ENCODE measurements at regions not wholly inside any gene's neighbourhood (a gene's known extent, or its start where the extent isn't known, plus 50 kb on each side); places are given as distances from the start of the nearest gene placed in this dataset.
"Not testable (repeated sequence)": the region's sequence is repeated elsewhere in the genome, so short reads cannot be mapped to it uniquely, and the experiment has no call there.

DNA sequence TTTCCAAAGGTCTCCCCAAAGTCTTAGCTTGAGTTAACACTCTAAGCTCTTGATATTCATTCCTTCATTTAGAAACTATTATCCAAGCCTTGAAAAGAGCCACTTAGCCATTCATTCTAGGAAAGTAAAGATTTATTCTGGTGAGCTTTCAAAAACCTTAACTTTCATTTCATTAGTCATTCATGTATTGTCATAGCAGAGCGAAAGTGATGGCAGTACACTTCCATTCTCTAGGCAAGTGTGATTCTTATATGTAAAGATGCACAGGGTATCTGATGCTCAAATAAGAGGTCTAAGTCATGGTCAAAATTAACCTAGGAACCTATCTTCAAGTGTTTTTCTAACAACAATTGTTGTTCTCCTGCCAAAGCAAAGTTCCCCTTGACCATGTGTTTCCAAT lies 553.0 kb upstream of the FANCL start:
- DNase-seq, result no peak

DNA sequence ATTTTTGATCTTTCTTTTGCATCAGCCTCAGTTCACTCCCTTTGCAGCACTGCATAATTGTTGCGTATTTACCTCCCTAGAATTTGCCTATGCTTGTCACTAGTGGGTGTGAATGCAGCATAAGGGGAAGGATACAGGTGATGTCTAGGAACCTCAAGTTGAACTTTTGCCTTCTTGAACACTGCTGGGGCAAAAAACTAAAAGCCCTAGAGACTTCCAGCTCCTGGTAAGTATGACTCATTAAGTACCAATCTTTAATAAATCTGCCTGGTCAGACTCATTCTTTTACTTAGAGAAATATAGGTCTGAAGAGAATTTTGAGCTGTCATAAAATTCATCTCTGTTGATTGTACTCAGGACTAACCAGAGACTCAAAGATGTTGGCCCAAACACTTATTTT lies 547.3 kb upstream of the FANCL start:
- no peak for DNase-seq

DNA sequence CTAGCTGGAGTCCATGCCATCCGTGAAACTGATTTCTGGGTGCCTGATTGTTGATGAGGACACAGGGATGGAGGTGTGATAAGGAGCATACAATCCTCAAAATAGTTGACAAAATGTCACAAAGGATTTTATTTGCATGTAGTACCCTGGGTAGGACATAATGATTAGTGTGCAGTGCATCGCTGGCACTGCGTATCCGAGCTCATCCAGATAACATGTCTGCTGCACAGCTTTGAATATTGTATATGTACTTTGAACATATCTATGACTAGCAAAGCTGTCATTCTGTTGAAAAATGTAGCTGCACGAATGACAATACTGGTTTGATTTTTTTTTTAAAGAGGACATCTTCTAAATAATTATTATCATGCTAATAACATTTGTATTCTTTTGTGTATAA lies 529.7 kb upstream of the FANCL start:
- DNase-seq, result no peak

DNA sequence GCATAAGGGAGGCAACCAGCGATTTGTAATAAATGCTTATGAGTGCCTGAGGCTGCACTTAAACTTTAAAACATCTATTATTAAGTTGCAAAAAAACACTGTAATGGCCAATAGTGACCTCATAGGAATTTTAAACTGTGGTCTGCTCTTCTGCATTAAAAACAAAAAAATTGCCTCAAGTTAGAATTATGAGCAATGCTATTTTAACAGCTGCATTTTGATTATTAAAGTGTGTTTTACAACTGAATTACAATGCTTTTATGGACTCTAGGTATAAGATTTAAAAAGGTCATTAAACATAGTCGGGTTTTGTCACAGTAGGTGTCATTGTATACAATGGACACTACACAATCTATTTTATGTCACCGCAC lies 528.7 kb upstream of the FANCL start:
- no peak for DNase-seq

DNA sequence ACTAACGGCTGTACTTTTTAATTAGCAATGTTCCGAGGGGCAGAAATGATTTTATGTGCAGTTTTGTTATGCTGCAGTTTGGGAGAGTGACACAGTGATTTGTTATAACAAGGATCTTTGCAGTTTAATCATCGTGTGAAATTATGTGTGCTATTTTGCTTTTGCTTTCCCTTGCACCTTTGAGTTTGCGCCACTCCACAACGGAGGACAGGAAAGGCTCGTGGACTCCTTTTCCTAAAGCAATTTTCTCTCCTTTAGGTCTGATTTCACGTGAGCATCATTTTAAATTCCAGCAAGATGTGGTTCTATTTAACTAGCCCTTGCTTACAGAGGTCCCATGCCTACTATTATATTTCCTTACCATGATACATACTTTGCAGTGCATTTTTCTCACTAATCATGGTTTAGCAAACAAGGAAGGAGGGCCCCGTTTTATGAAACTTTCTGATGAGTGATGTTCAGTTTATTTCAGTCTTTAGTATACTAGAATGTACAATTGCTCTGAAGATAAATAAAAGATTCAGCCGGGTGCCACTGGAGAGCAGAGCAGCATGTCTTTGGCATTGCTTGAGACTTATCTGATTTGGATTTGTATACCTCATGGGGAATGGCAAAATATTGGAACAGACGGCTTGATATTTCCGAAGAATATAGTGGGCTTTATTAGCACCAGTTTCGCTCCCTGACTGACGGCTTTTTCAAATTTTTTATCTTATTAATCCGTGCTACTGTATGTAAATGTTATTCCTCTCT lies 528.2 kb upstream of the FANCL start:
- no peak for DNase-seq

DNA sequence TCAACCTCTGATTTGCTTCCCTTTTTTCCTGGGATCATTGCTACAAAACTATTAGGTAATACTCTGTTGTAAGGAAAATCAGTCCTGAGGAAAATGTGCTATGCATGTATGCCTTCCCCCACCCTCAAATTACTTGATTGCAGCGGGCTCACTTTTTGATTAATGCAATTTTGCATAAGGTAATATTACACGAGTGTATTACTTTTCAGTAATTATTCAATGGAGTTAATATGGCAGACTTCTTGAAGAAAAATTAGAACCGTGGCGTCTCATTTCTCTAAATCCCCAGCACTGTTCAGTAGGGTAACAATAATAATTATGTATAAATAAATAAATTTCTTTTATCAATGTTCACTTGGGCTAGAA lies 527.6 kb upstream of the FANCL start:
- no peak for DNase-seq

DNA sequence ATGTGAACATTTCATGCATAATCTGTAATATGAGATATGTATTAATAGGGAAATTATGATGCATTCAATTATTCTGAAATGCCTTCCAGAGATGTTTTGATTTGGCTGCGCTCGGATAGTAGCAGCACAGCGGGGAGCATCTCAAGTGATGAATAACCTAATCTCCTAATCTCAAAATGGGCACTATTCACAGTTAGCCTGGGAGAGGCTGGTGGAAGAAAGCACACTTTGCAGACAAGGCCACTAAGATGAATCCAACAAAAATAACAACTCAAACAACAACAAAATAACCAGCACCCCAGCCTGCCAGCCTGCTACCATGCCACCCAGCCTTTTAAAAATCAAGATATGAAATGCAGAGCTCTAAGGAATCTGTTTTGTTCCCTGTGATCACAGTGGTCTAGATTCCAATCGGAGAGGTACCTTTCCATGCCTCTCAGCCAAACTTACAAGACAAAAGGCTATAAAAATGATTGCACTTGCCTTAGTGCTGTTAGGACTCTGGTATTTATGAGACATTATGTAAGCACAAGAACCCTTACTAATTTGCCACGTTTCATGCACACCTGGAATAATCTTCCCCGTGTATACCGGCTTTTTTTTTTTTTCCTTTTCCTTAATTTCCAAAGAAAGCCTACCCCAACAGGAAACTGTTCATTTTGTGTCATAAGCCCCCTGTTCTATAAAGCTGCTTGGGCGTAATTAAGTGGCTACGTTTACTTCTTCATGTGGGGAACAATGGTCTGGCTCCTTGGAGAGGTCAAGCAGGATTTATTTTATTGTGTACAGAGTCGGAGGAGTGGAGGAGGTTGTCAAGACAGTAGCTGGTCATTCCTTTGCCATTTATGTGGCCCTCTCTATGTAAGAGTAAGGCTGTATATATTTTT lies 526.9 kb upstream of the FANCL start:
- no peak for DNase-seq

DNA sequence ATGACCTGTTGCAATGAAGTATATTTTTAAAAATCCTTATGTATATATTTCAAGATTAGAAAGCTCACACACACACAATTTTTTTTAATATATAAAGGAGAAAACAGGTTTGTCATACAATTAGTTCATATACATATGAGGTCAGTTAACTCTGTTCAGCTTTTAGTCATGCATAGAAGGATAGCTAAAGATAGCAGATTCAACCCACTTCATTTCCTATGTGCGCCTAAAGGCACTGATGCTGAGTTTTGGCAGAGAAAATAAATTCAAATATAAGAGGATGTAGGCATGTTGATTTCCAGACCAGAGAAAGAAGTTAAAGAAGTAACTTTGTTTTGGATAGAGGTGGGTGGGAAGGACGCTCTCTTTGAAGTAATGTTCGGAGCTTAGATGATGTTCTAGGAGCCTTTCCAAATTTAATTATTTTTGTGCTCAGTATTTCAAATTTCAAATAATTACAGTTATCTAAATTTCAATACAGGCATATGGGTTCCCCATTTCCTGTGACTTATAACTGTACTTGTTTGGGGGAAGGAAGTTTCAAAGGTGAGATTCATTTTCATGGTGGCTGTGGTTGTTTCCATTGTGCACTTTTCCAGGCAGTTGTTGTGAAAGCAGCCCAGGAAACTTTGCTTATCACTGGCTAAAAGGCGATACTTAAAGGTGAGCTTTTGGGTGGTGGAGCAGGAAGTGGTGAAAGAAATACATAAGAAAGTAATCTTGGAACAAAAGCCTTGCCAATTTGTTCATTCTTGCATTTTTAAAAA lies 523.4 kb upstream of the FANCL start:
- DNase-seq, result no peak

DNA sequence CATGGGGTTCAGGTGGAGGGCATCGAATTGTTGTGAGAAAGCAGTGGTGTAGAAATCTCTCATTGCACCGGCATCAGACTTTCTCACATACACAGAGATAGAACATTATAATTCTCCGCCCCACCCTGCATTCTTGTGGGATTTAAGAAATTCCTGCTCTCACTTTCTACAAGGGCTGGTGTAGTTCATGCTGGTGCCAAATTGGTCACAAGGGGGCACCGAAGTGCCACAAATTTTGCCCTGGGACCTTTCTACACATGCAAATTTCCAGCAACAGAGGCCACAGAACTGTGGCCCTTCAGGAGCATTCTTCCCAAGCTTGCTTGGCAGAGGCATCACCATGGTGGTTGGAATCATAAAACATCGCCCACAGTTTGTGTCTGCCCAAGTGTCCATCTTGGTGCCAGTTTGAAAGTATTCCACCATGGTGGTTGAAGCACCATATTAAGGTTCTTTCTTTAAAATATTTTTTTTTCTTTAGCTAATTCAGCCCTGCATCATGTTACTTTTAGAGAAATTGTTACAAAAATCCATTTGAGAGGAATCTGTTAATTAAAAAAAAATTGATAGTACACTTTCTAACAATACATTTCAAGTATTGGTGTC lies 521.2 kb upstream of the FANCL start:
- peak; percentile 62 for DNase-seq

DNA sequence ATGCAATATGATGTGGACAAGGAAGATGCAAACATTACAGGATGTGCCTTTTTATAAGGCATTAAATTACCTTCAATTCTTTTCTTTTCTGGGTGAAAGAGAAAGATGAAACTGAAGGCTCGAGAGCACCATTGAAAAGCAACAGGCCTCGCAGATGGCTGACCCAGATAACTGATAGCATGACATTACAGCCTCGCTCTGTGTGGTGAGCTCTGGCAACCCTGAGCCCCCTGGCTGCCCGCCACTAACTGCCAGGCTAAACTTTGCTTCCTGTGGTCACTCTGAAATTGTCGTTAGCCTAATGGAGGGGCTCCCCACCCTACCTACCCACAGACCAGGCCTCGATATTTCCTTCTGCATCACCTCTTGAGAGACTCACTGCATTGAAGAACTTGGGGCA lies 516.8 kb upstream of the FANCL start:
- DNase-seq, result no peak

DNA sequence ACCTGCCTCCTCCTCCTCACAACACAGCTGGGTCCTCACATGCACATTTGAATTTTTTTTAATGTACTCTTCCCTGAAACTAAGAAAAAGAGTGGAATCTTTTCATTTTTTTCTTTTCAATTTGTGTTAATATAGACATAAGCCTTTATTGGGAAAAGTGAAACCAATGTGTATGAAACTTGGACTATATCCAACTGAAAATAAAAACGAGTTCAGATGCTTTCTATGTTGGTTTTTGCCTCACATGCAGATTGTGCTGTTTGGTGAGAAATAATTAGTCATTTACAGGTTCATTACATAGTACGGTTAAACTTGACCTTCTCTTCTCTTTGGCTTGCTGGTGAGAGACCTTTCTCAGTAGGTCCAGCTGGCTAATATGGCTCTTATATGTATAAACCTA lies 515.2 kb upstream of the FANCL start:
- DNase-seq, result peak; percentile 19

DNA sequence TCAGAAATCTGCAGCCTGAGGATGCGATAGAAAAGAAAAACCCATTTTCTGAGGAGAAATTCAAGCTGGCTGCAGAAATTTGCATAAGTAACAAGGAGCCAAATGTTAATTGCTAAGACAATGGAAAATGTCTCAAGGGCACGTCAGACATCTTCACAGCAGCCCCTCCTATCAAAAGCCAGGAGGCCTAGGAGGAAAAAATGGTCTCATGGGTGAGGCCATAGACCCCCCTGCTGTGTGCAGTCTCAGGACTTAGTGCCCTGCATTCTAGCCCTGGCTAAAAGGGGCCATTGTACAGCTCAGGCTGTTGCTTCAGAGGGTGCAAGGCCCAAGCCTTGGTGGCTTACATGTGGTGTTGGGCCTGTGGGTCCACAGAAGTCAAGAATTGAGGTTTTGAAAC lies 511.4 kb upstream of the FANCL start:
- not testable (repeated sequence) for DNase-seq

DNA sequence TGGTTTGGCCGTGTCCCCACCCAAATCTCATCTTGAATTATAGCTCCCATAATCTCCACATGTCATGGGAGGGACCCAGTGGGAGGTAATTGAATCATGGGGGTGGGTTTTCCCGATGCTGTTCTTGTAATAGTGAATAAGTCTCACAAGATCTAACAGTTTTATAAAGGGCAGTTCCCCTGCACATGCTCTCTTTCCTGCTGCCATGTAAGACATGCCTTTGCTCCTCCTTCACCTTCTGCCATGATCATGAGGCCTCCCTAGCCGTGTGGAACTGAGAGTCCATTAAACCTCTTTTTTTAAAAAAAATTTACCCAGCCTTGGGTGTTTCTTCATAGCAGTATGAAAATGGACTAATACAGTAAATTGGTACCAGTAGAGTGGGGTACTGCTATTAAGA lies 510.6 kb upstream of the FANCL start:
- DNase-seq, result not testable (repeated sequence)

DNA sequence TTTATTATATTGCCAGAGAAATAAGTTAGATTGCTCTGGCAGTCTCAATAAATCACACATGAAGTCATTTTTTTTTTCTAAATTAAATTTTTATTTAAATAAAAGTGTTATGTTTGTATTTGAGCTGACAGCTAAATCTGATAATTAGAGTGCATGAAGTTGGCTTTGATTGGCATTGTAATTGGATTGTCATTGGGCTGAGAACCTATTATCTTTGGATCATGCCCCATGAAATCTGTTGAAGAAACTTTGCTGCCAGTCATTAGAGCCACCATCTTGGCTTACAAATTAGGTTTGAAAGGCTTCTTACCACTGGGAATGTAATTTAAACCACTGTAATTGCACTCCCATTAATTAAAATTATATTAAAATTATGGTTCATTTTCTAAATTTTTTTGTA lies 507.9 kb upstream of the FANCL start:
- no peak for DNase-seq

DNA sequence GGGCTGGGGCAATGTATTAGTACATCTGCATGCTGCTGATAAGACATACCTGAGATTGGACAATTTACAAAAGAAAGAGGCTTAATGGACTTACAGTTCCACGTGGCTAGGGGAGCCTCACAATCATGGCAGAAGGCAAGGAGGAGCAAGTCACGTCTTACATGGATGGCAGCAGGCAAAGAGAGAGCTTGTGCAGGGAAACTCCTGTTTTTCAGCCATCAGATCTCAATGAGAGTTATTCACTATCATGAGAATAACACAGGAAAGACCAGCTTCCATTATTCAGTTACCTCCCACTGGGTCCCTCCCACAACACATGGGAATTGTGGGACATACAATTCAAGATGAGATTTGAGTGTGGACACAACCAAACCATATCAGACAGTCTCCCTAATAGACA lies 504.2 kb upstream of the FANCL start:
- not testable (repeated sequence) for DNase-seq

DNA sequence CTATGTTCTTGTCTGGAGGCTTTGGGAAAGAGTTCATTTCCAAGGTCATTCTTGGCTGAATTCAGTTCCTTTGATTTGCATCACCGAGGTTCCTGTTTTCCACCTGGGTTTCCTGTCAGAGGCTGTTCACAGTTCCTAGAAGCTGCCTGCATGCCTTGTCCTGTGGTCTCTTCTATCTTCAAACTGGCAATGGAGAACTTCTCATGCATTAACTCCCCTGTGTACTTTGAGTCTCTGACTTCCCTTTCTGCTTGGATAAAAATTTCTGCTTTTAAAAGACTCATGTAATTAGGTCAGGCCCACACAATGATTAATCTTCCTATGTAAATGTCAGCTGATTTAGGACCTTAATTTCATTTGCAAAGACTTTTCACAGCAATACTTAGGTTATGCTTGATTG lies 499.3 kb upstream of the FANCL start:
- DNase-seq, result no peak

DNA sequence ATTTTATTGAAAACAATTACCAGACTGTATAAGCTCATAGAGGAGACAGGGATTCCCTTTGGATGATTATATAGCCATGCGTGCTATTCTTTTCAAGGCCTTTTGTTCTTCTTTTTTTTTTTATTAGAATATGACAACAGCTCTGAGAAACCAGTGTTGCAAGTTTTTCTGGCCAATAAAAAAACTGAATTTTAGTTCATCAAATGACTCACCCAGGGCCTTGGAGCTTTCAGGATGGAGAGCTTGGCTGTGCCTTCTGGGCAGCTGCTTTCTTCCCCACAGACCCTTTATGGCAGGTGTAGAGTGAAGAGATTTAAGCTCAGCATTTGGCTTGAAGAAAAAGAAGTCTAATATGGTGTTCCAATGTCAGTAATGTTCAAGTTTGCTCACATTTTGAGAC lies 497.9 kb upstream of the FANCL start:
- DNase-seq, result no peak

DNA sequence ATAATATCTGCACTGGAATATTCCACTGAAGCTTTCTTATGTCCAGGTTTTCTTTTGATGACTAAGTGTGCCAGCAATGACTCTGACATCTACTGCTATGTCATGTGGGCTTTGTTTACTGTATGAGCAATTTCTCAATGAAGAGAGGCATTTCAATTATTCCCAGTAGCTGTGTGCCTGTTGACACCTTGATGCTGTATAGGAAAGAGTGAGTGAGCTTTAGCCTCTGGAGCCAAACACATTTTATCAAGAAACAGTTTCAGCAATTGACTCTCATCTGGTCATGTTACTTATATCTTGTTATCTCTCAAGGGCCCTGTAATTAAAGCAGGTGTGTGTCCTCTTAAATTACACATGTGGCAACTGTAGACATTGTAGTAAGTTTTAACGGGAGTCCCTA lies 493.2 kb upstream of the FANCL start:
- no peak for DNase-seq

DNA sequence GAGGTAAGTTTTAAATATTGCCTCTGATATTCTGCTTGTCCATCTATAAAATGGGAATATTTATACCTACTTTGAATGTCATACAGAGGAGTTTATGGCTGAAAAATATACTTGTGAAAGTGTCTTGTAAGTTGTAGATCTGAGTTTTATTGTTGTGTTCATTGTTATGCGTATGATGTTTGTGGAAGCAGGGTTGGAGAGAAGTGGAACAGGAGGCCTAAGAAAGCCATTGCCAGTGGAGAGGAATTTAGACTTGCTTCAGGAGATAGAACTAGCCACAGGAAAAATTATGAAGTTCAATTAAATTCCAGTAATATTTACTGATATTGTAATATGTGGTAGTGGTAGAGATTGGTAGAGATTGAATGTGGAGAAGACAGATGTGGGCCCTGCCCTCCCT lies 491.9 kb upstream of the FANCL start:
- no peak for DNase-seq

DNA sequence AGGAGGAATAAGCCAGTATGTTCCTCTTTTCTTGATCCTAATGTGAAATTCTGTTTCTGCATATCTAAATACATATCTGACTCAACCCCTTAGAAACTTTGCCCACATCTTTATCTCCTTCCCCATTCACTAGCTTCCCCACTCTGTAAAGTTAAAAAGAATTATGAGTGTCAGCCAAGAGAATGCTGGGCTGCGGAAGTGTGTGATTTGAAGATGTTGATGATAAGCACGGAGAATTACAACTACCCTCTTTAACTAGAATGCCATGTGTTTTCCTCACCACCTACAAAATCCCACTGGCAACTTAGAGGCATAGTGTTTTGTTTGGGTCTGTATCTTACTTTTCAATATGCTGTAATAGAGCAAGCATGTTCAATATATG lies 490.4 kb upstream of the FANCL start:
- DNase-seq, result peak; percentile 57

DNA sequence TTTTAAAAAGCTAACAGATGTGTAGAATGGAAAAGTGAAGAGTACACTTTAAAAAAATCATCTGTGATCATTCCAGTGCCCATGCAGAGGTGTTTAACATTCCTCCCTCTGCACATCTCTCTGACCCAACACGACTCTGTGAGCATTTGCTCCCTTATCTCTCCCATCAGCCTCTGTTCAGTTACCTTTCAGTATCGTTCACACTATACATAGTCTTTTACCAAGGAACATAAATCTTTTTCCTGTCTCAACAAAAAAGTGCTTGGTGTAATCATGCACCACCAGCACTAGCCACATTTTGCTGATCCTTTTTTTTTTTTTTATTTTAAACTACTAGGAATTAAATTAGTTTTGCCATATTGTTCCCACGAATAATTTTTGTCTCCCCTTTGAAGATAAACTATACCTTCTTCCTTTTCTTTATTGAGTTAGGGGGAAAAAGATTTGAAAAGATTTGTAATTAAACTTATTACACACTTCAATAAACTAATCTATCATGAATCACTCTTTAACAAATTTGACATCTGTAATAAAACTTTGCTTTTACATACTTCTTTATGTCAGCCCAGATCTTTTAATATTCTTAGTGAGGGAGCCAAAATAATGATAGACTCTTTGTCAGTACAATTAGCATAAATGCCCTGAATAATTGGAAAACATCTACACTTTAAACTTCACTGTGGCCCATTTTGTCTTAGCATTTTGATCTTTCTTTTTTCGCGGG lies 489.8 kb upstream of the FANCL start:
- no peak for DNase-seq

DNA sequence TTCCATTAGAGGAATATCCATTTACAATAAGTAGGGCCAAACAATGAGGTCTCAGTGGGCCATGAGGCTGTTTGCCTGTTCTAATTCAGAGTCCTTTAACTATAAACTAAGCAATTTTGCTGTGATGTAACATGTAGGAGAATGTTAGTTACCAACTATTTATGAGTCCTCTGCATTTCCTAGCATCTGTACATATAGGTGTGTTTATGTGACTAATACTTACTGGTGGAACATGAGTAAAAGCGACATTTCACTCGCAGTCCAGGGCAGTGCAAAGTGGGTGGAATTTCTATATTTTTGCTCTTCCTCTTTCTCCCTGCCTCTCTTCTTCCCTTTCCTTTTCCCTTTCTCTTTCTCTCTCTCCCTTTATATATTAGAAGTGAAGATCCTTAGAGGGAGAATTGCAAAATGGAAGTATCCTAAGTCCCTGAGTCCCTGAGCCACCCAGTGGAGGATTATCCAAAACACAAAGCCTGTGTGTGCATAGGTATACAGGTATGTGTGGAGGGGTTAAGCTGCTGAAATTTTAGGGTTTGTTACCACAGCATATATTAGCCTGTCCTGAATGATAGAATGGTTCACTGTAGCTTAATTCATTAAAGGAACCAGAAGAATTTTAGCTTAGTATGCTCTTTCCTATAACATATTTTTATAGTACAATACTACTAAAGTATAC lies 487.0 kb upstream of the FANCL start:
- no peak for DNase-seq
